IMR-90 (cell line): ENCODE measurements at regions not wholly inside any gene's neighbourhood (a gene's known extent, or its start where the extent isn't known, plus 50 kb on each side); places are given as distances from the start of the nearest gene placed in this dataset.
"Not testable (repeated sequence)": the region's sequence is repeated elsewhere in the genome, so short reads cannot be mapped to it uniquely, and the experiment has no call there.

ENCODE experiments used
- FOS ChIP-seq: fragments of 150-350 bp; IDR thresholded peaks from 2 replicates; pipeline ENCODE4 v1.6.1; 2016; ENCODE audit warnings: low read depth, low read length
- MAFK ChIP-seq: IDR thresholded peaks from 2 replicates; pipeline ENCODE4 v1.6.1; 2012; ENCODE audit warnings: low read depth, low read length, improper control_type of control experiment
- MXI1 ChIP-seq: IDR thresholded peaks from 2 replicates; pipeline ENCODE4 v1.6.1; 2012; ENCODE audit warnings: low read depth, mild to moderate bottlenecking, low read length, moderate library complexity, borderline replicate concordance
- POLR2A ChIP-seq: IDR thresholded peaks from 2 replicates; pipeline ENCODE4 v1.6.1; 2012; ENCODE audit warnings: mild to moderate bottlenecking, low read depth, low read length
- RFX5 ChIP-seq: IDR thresholded peaks from 2 replicates; pipeline ENCODE4 v1.8.0; 2012; ENCODE audit warnings: low read depth, mild to moderate bottlenecking, low read length, moderate library complexity
- SMC3 ChIP-seq: fragments of 150-350 bp; IDR thresholded peaks from 2 replicates; pipeline ENCODE4 v1.6.1; 2016; ENCODE audit warnings: low read depth, mild to moderate bottlenecking, antibody characterized with exemption, low read length, moderate library complexity
- TF ChIP-seq, protein P1 (sequence below): conservative IDR thresholded peaks from 2 replicates; pipeline ENCODE4 v1.5.1; 2012; ENCODE audit warnings: mild to moderate bottlenecking, low read depth, low read length, improper control_type of control experiment
- TF ChIP-seq, protein P2 (sequence below): fragments of 150-350 bp; IDR thresholded peaks from 2 replicates; pipeline ENCODE4 v1.6.1; 2017; ENCODE audit warnings: mild to moderate bottlenecking, antibody characterized with exemption, low read length, low read depth

DNA sequence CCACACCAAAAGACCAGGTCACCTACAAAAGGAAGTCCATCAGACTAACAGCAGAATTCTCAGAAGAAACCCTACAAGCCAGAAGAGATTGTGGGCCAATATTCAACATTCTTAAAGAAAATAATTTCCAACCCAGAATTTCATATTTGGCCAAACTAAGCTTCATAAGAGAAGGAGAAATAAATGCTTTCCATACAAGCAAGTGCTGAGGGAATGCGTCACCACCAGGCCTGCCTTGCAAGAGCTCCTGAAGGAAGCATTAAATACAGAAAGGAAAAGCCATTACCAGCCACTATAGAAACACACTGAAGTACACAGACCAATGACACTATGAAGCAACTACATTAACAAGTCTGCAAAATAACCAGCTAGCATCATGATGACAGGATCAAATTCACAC is 209.0 kb downstream of the IPMK start:
- TF ChIP-seq, protein P1, sequence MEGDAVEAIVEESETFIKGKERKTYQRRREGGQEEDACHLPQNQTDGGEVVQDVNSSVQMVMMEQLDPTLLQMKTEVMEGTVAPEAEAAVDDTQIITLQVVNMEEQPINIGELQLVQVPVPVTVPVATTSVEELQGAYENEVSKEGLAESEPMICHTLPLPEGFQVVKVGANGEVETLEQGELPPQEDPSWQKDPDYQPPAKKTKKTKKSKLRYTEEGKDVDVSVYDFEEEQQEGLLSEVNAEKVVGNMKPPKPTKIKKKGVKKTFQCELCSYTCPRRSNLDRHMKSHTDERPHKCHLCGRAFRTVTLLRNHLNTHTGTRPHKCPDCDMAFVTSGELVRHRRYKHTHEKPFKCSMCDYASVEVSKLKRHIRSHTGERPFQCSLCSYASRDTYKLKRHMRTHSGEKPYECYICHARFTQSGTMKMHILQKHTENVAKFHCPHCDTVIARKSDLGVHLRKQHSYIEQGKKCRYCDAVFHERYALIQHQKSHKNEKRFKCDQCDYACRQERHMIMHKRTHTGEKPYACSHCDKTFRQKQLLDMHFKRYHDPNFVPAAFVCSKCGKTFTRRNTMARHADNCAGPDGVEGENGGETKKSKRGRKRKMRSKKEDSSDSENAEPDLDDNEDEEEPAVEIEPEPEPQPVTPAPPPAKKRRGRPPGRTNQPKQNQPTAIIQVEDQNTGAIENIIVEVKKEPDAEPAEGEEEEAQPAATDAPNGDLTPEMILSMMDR, result peak; percentile 40
- not testable (repeated sequence) for TF ChIP-seq FOS, POLR2A, RFX5, SMC3, MAFK, MXI1
- TF ChIP-seq, protein P2, sequence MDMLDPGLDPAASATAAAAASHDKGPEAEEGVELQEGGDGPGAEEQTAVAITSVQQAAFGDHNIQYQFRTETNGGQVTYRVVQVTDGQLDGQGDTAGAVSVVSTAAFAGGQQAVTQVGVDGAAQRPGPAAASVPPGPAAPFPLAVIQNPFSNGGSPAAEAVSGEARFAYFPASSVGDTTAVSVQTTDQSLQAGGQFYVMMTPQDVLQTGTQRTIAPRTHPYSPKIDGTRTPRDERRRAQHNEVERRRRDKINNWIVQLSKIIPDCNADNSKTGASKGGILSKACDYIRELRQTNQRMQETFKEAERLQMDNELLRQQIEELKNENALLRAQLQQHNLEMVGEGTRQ, result not testable (repeated sequence)
